Astrocyte of the spinal cord (primary cell): ENCODE measurements at regions not wholly inside any gene's neighbourhood (a gene's known extent, or its start where the extent isn't known, plus 50 kb on each side); places are given as distances from the start of the nearest gene placed in this dataset.
A peak's percentile ranks its signal among the peaks of the same experiment; 100 is the strongest.
"Not testable (repeated sequence)": the region's sequence is repeated elsewhere in the genome, so short reads cannot be mapped to it uniquely, and the experiment has no call there.

Experiments used
- DNase-seq: peaks from one replicate; pipeline ENCODE4 v3.0.0; 2011; ENCODE audit warnings: low read depth, low spot score
- H3K4me3 ChIP-seq: 2 replicates; pipeline ENCODE4 v1.5.1; 2011; ENCODE audit warnings: low read depth, mild to moderate bottlenecking, low read length, moderate library complexity
- in situ Hi-C: cut with HindIII; loops from 2 replicates; pipeline ENCODE4 v1.10.0; 2017; ENCODE audit warnings: low sequenced_read_pairs
- TF ChIP-seq, protein P1 (sequence below): IDR thresholded peaks from 2 replicates; pipeline ENCODE4 v1.5.1; 2012; ENCODE audit warnings: low read depth, mild to moderate bottlenecking, low read length, inconsistent platforms

DNA sequence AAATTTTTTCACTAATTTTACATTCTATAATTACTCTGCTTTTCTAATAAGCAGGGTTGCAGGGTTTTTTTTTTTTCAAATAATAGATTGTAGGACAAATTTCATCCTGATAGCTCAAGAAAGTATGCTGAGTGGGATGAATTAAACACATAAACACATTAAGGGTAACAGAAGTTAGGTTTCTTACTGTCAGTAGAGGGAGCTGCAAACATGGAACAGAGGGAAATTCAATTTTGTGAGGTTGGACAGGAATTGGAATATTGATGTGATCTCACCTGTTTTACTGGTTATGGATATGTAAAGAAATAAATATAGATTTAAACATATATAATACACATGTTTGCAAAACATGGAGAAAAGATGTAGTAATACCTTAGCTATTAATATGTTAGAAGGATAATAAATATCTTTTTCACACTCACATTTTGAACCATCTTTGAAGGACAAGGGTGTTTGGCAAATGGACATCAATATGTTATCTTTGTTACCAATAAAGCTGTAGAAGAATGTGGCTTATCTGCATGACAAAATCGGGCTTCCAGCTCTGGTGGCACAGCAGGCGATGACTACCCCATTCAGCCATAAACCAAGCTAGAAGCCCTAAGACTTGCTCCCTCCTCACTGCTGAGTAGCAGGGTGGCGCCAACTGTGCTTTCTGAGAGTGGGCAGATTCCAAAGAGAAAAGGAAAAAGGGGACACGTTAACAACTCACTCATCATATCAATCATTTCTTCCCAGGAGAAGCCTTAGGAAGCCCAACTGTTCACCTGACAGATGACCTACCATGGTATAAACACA, 1257.4 kb downstream of the GATA3 start:
- in situ Hi-C loops = no loop called here
- no peak overlapping the region for H3K4me3 ChIP-seq
- no peak for DNase-seq
- TF ChIP-seq, protein P1, sequence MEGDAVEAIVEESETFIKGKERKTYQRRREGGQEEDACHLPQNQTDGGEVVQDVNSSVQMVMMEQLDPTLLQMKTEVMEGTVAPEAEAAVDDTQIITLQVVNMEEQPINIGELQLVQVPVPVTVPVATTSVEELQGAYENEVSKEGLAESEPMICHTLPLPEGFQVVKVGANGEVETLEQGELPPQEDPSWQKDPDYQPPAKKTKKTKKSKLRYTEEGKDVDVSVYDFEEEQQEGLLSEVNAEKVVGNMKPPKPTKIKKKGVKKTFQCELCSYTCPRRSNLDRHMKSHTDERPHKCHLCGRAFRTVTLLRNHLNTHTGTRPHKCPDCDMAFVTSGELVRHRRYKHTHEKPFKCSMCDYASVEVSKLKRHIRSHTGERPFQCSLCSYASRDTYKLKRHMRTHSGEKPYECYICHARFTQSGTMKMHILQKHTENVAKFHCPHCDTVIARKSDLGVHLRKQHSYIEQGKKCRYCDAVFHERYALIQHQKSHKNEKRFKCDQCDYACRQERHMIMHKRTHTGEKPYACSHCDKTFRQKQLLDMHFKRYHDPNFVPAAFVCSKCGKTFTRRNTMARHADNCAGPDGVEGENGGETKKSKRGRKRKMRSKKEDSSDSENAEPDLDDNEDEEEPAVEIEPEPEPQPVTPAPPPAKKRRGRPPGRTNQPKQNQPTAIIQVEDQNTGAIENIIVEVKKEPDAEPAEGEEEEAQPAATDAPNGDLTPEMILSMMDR = peak; percentile 41

DNA sequence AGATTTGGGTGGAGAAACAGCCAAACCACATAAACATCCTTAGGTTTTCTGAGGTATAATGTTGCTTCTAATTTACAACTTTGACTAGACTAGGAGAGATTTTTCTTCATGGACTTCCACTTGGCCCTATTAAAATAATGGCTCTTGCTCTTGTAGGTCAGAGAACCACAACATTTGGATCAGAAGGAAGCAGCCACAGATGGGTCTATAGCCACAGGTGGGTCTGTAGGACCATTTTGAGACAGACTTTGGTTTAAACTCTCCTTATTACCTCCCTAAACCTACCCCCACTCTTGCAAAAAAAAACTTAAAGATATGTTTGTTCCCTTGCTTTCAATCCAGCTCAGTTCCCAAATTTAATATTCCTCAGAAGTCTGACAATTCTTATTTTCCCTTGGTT, 1260.8 kb downstream of the GATA3 start:
- DNase-seq = no peak
- H3K4me3 ChIP-seq = no peak overlapping the region
- TF ChIP-seq, protein P1 = no peak
- in situ Hi-C loops = no loop called here

DNA sequence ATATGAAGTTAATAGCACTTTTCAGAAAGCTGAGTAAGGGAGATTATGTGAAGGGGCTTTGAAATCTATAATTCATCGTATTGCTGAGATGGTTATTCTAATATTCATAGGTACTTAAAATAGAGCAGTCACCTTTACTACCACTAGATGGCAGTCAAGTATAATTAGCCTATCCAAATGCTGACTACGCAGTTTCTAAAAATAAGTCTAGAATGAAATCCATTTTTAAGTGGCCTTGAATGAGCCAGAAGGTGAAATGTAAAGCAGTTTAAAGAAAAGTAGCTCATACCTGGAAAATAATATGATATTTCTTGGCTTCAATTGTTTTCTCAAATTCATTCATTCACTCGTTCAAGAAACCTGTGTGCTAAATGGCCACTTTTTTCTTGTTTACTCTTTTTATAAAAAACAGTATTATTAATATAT, 1277.1 kb downstream of the GATA3 start:
- no peak overlapping the region for H3K4me3 ChIP-seq
- DNase-seq = peak; percentile 65
- in situ Hi-C loops = no loop called here
- TF ChIP-seq, protein P1 = peak; percentile 76

DNA sequence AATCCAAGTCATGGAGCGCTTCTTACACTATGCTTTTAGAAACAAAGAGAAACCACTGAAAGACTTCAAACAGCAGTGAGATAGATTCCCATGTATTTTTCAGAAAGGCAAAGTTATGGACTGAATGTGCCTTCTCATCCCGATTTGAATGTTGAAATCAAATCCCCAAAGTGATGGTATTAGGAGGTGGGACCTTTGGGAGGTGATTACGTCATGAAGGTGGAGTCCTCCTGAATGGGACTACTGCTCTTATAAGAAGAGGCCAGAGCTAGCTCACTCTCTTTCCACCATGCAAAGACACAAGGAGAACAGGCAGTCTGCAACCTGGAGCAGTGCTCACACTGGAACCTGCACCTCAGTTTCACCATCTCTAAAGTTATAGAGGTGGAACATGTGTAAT, 1279.8 kb downstream of the GATA3 start:
- DNase-seq = no peak
- H3K4me3 ChIP-seq = no peak overlapping the region
- TF ChIP-seq, protein P1 = no peak
- in situ Hi-C loops = no loop called here

DNA sequence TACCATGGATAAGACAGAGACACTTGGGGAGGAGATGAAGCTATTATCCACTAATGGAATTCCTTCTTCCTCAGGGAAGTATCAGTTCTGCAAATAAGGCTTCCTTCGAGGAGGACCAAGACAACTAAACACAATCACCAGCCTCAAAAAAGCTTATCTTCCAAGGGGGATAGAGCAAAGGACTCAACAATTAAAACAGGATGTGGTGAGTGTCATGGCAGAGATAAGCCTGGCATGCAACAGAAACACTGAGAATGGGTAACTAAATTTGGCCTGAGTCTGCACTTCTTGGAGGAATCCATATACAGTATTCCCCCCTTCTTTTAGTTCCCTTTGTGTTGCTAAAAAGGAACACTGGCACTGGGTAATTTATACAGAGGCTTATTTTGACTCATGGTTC, 1285.2 kb downstream of the GATA3 start:
- in situ Hi-C loops = no loop called here
- TF ChIP-seq, protein P1 = no peak
- no peak overlapping the region for H3K4me3 ChIP-seq
- DNase-seq = no peak

DNA sequence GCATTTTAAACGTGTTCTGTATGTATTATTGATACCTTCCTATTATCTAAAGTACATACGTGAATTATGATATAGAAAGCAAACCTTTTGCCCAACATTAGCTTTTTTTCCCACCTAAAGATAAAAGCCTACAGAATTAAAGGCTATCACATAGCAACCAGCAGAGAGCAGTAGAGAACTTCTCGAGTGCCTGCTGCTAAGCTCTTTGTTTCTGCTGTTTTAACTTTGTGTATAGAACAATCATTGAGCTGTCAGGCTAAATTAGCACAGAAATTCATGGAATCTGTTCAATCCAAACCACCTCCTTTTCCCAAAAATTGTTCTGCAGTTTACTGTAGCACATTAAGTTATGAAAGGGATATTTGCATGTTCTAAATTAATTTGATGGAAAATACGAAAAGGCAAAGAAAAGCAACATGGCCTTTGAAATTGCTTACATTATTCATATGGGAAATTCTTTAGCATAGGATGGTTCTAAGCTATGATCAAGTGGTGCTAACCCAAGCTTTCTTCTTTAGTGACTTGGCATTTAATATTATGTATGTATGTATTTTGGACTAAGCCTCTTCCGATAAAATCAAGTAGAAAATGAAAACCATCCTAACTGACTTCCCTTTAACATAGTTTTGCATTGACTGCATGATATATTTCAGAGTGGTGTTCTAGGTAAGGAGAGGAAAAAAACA, 1288.5 kb downstream of the GATA3 start:
- TF ChIP-seq, protein P1 = peak; percentile 73
- DNase-seq = peak; percentile 41
- no peak overlapping the region for H3K4me3 ChIP-seq
- in situ Hi-C loops = no loop called here

DNA sequence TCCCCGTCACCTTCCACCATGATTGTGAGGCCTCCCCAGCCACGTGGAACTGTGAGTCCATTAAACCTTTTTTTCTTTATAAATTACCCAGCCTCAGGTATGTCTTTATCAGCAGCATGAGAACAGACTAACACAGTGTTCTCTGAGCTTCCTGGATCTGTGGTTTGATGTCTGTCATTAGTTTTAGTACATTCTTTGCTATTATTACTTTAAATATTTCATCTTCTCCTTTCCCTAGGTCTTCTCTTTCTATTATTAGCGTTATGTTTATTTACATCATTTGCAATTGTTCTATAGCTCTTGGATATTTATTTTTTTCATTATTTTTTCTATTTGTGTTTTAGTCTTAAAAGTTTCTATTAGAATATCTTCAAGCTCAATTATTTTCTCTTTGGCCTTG, 1293.4 kb downstream of the GATA3 start:
- in situ Hi-C loops = not testable (repeated sequence)

More for the DNA sequence above, 1293.4 kb downstream of the GATA3 start:
- not testable (repeated sequence) for DNase-seq, H3K4me3 ChIP-seq
